ENCODE measurements at regions not wholly inside any gene's neighbourhood (a gene's known extent, or its start where the extent isn't known, plus 50 kb on each side); places are given as distances from the start of the nearest gene placed in this dataset.

DNA sequence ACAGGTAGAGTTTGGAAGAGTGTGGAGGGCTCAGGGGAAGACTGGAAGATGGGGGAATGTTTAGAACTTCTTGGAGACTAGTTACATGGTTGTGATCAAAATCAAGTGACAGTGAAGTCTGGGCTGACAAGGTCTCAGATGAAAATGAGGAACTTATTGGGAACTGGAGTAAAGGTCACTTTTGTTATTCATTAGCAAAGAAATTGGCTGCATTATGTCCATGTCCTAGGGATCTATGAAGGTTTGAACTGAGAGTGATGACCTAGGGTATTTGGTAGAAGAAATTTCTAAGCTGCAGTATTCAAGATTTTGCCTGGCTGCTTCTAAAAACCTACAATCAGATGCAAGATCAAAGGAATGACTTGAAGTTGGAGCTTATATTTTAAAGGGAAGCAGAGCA lies 747.1 kb downstream of the KCNJ2 start:
- no peaks in the 10 kb centered on the region for H3K4me1 ChIP-seq
- no peak for FAIRE-seq
- no peak for DNase-seq (ENCODE audit: low read depth in 1 of 2, low spot score in 1 of 2)
- H3K27ac ChIP-seq = no peak overlapping the region
- peaks cover 13% of the 10 kb centered on the region for H3K9me3 ChIP-seq
- no peak overlapping the region for H3K4me3 ChIP-seq
- ChIA-PET POLR2A (no interaction called here), CTCF (interaction anchor here (1.7 kb wide), 1 partner anchor 21 kb away, joined by 3 read pairs; no protein-coding TSS in a partner anchor)
- ATAC-seq = no peak
- H3K4me2 ChIP-seq = no peak overlapping the region
- TF ChIP-seq CBX2 (IDR thresholded peaks at IDR 0.05; ENCODE audit: borderline replicate concordance, low read depth) = no peak
- no peak for TF ChIP-seq JUN (IDR thresholded peaks at IDR 0.05)
- no peak for TF ChIP-seq POLR2A (IDR thresholded peaks at IDR 0.05; ENCODE audit: low read length)
- TF ChIP-seq FOSB (CRISPR knock-in tag; IDR thresholded peaks at IDR 0.05) = no peak
- TF ChIP-seq, protein P1, sequence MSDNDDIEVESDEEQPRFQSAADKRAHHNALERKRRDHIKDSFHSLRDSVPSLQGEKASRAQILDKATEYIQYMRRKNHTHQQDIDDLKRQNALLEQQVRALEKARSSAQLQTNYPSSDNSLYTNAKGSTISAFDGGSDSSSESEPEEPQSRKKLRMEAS (IDR thresholded peaks at IDR 0.05) = no peak
- no peak for TF ChIP-seq EHF (CRISPR knock-in tag; IDR thresholded peaks at IDR 0.05)
- no peak for TF ChIP-seq POLR2AphosphoS2 (conservative IDR thresholded peaks at IDR 0.05; ENCODE audit: low read length)
- TF ChIP-seq ZC3H11A (IDR thresholded peaks at IDR 0.05) = no peak
- TF ChIP-seq, protein P2, sequence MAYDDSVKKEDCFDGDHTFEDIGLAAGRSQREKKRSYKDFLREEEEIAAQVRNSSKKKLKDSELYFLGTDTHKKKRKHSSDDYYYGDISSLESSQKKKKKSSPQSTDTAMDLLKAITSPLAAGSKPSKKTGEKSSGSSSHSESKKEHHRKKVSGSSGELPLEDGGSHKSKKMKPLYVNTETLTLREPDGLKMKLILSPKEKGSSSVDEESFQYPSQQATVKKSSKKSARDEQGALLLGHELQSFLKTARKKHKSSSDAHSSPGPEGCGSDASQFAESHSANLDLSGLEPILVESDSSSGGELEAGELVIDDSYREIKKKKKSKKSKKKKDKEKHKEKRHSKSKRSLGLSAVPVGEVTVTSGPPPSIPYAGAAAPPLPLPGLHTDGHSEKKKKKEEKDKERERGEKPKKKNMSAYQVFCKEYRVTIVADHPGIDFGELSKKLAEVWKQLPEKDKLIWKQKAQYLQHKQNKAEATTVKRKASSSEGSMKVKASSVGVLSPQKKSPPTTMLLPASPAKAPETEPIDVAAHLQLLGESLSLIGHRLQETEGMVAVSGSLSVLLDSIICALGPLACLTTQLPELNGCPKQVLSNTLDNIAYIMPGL (CRISPR knock-in tag; IDR thresholded peaks at IDR 0.05; ENCODE audit: borderline replicate concordance) = no peak
- TF ChIP-seq HDAC2 (IDR thresholded peaks at IDR 0.05) = no peak

DNA sequence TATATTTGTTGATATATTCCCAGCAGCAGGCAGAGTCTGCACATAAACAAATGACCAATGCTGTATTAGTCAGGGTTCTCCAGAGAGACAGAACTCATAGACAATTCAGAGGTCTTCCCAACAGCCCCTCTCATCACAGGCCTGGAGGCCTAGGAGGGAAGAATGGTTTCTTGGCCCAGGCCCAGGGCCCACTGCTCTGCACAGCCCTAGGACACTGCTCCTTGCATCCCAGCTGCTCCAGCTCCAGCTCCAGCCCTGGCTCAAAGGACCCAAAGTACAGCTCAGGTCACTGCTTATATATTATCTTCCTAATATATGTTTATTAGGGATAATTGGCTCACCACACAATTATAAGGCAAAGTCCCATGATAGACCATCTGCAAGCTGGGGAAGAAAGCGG lies 749.9 kb downstream of the KCNJ2 start:
- CTCF ChIA-PET = interaction anchor here (1.1 kb wide), 1 partner anchor 13 kb away, joined by 3 read pairs; no protein-coding TSS in a partner anchor
- peak; percentile 21 for TF ChIP-seq ZFP36 (IDR thresholded peaks at IDR 0.05; ENCODE audit: borderline replicate concordance, partially characterized antibody)
- no peak for TF ChIP-seq JUNB (IDR thresholded peaks at IDR 0.05)
- WGBS (ENCODE audit: missing lambda C conversion rate) = 0% methylated on average over 1 of the region's 1 CpG

DNA sequence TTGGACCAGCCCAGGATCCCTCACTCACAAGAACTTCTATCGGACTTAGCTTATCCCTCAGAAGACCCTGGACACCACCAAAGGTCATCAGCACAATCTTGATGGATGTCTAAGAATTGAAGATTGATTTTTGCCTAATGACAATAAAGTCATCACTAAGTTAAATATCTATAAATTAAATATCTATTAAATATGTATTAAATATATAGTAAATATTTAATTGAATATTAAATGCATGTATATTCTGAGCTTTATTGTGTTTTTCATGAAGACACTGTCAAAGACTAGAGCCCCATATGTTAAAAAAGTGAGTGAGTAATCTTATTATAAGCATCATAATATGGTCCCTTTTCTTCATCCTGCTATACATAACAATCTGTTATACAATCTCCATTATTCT lies 751.1 kb downstream of the KCNJ2 start:
- Histone ChIP-seq H3K9me3 (peaks cover 14% of the 10 kb centered on the region), H3K4me3 (no peak overlapping the region), H3K4me1 (no peaks in the 10 kb centered on the region), H3K27ac (no peak overlapping the region), H3K4me2 (no peak overlapping the region)
- CTCF ChIA-PET = no interaction called here
- DNase-seq (ENCODE audit: low read depth in 1 of 2, low spot score in 1 of 2) = no peak
- ATAC-seq = no peak
- whole genome bisulfite sequencing (ENCODE audit: missing lambda C conversion rate) = 12% methylated on average over 1 of the region's 1 CpG
- TF ChIP-seq, protein P3, sequence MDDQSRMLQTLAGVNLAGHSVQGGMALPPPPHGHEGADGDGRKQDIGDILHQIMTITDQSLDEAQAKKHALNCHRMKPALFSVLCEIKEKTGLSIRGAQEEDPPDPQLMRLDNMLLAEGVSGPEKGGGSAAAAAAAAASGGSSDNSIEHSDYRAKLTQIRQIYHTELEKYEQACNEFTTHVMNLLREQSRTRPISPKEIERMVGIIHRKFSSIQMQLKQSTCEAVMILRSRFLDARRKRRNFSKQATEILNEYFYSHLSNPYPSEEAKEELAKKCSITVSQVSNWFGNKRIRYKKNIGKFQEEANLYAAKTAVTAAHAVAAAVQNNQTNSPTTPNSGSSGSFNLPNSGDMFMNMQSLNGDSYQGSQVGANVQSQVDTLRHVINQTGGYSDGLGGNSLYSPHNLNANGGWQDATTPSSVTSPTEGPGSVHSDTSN (IDR thresholded peaks at IDR 0.05) = no peak
- TF ChIP-seq GATA3 (IDR thresholded peaks at IDR 0.05; ENCODE audit: borderline replicate concordance) (no peak), ZSCAN20 (CRISPR knock-in tag; IDR thresholded peaks at IDR 0.05) (no peak), TP53 (CRISPR knock-in tag; IDR thresholded peaks at IDR 0.05) (no peak), ZC3H11A (IDR thresholded peaks at IDR 0.05) (no peak), MAFK (IDR thresholded peaks at IDR 0.05; ENCODE audit: partially characterized antibody) (no peak), NR3C1 (IDR thresholded peaks at IDR 0.05) (no peak), FOSL2 (IDR thresholded peaks at IDR 0.05) (no peak), FOSL2 (CRISPR knock-in tag; IDR thresholded peaks at IDR 0.05) (no peak), MYC (IDR thresholded peaks at IDR 0.05; ENCODE audit: borderline replicate concordance, low read length) (no peak), ZFP36 (IDR thresholded peaks at IDR 0.05; ENCODE audit: borderline replicate concordance, partially characterized antibody) (no peak), HOXA7 (CRISPR knock-in tag; IDR thresholded peaks at IDR 0.05) (no peak), BHLHE40 (IDR thresholded peaks at IDR 0.05; ENCODE audit: low read depth, low read length) (no peak)
- TF ChIP-seq, protein P4, sequence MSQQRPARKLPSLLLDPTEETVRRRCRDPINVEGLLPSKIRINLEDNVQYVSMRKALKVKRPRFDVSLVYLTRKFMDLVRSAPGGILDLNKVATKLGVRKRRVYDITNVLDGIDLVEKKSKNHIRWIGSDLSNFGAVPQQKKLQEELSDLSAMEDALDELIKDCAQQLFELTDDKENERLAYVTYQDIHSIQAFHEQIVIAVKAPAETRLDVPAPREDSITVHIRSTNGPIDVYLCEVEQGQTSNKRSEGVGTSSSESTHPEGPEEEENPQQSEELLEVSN (IDR thresholded peaks at IDR 0.05; ENCODE audit: borderline replicate concordance, low read depth) = no peak
- TF ChIP-seq, protein P5, sequence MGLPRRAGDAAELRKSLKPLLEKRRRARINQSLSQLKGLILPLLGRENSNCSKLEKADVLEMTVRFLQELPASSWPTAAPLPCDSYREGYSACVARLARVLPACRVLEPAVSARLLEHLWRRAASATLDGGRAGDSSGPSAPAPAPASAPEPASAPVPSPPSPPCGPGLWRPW (IDR thresholded peaks at IDR 0.05) = no peak
- FAIRE-seq = no peak
- POLR2A ChIA-PET = no interaction called here

More for the DNA sequence above, 749.9 kb downstream of the KCNJ2 start:
- H3K4me2 ChIP-seq = no peak overlapping the region
- ATAC-seq = no peak
- FAIRE-seq = no peak
- H3K9me3 ChIP-seq = peaks cover 10% of the 10 kb centered on the region
- no peak for DNase-seq (ENCODE audit: low read depth in 1 of 2, low spot score in 1 of 2)
- H3K4me1 ChIP-seq = no peaks in the 10 kb centered on the region
- POLR2A ChIA-PET = no interaction called here
- no peak overlapping the region for H3K27ac ChIP-seq
- H3K4me3 ChIP-seq = no peak overlapping the region
